ENCODE measurements at regions not wholly inside any gene's neighbourhood (a gene's known extent, or its start where the extent isn't known, plus 50 kb on each side); places are given as distances from the start of the nearest gene placed in this dataset.

DNA sequence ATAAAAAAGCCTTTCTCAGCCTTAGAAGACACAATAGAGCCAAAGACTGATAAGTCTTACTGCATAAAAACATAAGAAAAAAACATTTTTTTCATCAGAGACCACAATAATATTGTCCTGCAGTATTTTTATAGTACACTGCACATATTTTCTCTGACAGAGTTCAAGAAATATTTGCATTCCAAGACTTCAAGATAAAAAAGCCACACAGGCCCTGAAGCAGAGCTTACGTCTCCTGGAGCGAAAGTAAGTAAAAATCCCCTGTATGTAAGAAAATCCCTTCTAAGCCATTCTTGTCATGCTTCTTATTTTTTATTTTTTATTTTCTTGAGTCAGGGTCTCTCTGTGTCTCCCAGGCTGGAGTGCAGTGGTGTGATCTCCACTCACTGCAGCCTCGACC, 755.9 kb downstream of the LIG4 start:
- Mint-ChIP-seq H3K4me3 (no peak overlapping the region), H3K4me1 (ENCODE audit: low read depth) (no peaks in the 10 kb centered on the region), H3K27me3 (no peaks in the 10 kb centered on the region), H3K36me3 (ENCODE audit: low read depth) (no peaks in the 10 kb centered on the region), H3K9me3 (peaks cover 1% of the 10 kb centered on the region), H3K27ac (no peak overlapping the region)
- Histone ChIP-seq H3K4me1 (ENCODE audit: insufficient read depth, low read length) (no peaks in the 10 kb centered on the region), H3K27me3 (ENCODE audit: control insufficient read depth in 1 of 2, insufficient read depth in 2 of 2, low read length in 2 of 2) (no peaks in the 10 kb centered on the region), H3K4me3 (ENCODE audit: low read length) (no peak overlapping the region), H3K27ac (ENCODE audit: low read depth in 1 of 2, low read length in 2 of 2) (no peak overlapping the region), H3K9me3 (ENCODE audit: control insufficient read depth in 1 of 2, insufficient read depth in 1 of 2, low read length in 2 of 2) (peaks cover 0 to 8% of the 10 kb centered on the region in 2 experiments), H3K36me3 (ENCODE audit: insufficient read depth, low read length) (no peaks in the 10 kb centered on the region)
- POLR2A ChIA-PET = no interaction called here
- DNase-seq (no peak), ATAC-seq (ENCODE audit: poor library complexity) (no peak)
- TF ChIP-seq, protein P1, sequence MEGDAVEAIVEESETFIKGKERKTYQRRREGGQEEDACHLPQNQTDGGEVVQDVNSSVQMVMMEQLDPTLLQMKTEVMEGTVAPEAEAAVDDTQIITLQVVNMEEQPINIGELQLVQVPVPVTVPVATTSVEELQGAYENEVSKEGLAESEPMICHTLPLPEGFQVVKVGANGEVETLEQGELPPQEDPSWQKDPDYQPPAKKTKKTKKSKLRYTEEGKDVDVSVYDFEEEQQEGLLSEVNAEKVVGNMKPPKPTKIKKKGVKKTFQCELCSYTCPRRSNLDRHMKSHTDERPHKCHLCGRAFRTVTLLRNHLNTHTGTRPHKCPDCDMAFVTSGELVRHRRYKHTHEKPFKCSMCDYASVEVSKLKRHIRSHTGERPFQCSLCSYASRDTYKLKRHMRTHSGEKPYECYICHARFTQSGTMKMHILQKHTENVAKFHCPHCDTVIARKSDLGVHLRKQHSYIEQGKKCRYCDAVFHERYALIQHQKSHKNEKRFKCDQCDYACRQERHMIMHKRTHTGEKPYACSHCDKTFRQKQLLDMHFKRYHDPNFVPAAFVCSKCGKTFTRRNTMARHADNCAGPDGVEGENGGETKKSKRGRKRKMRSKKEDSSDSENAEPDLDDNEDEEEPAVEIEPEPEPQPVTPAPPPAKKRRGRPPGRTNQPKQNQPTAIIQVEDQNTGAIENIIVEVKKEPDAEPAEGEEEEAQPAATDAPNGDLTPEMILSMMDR (IDR thresholded peaks at IDR 0.05) = no peak
- CTCF ChIA-PET = no interaction called here
- intact Hi-C loops (cut with DNase I, micrococcal nuclease) = no loop called here

DNA sequence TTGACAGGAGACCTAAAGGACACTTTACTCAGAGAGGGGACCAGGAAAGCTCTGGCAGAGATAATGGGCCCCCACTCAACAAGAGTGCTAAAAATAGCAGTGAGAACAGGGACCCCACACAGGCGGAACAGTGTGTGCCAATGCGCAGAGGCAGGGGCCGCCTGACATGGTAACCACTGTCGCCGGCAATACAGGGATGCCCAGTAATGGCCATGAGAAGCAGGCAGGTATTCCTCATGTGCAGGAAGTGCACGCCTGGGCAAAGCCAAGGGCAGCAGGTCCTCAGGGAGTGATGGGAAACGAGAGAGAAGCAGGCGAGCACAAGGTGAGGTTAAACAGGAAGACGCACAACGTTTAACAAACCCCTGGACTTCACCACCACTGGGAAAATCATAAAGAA, 757.1 kb downstream of the LIG4 start:
- Histone ChIP-seq H3K4me1 (ENCODE audit: insufficient read depth, low read length) (no peaks in the 10 kb centered on the region), H3K36me3 (ENCODE audit: insufficient read depth, low read length) (no peaks in the 10 kb centered on the region), H3K9me3 (ENCODE audit: control insufficient read depth in 1 of 2, insufficient read depth in 1 of 2, low read length in 2 of 2) (peaks cover 0 to 8% of the 10 kb centered on the region in 2 experiments), H3K4me3 (ENCODE audit: low read length) (no peak overlapping the region), H3K27me3 (ENCODE audit: control insufficient read depth in 1 of 2, insufficient read depth in 2 of 2, low read length in 2 of 2) (no peaks in the 10 kb centered on the region), H3K27ac (ENCODE audit: low read depth in 1 of 2, low read length in 2 of 2) (no peak overlapping the region)
- Mint-ChIP-seq H3K36me3 (ENCODE audit: low read depth) (no peaks in the 10 kb centered on the region), H3K4me1 (ENCODE audit: low read depth) (no peaks in the 10 kb centered on the region), H3K27me3 (no peaks in the 10 kb centered on the region), H3K4me3 (no peak overlapping the region), H3K27ac (no peak overlapping the region), H3K9me3 (peaks cover 8% of the 10 kb centered on the region)
- TF ChIP-seq, protein P1 (IDR thresholded peaks at IDR 0.05) = no peak
- POLR2A ChIA-PET = no interaction called here
- CTCF ChIA-PET = no interaction called here
- intact Hi-C loops (cut with DNase I, micrococcal nuclease) = no loop called here
- DNase-seq = no peak
- ATAC-seq (ENCODE audit: poor library complexity) = no peak

DNA sequence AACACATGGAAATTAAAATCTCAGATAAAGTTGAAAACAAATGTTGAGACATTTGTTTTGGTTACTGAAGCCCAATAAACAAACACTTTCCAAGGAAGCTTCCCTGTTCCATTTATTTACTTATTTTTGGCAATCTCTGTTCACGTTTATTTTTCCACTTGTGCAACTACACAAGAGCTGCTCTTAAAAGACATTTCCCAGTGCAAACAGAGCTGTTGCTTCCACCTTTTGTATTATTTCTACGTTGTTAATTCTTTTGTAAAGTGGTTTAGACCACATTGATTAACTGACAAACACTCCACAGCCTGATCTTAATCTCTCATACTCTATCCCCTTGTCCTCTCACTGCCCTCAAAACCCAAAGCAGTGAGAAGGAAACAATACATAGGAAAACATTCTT, 757.6 kb downstream of the LIG4 start:
- intact Hi-C loops (cut with DNase I, micrococcal nuclease) = no loop called here
- Histone ChIP-seq H3K27me3 (ENCODE audit: control insufficient read depth in 1 of 2, insufficient read depth in 2 of 2, low read length in 2 of 2) (no peaks in the 10 kb centered on the region), H3K4me3 (ENCODE audit: low read length) (no peak overlapping the region), H3K4me1 (ENCODE audit: insufficient read depth, low read length) (no peaks in the 10 kb centered on the region), H3K9me3 (ENCODE audit: control insufficient read depth in 1 of 2, insufficient read depth in 1 of 2, low read length in 2 of 2) (peaks cover 0 to 8% of the 10 kb centered on the region in 2 experiments), H3K36me3 (ENCODE audit: insufficient read depth, low read length) (no peaks in the 10 kb centered on the region), H3K27ac (ENCODE audit: low read depth in 1 of 2, low read length in 2 of 2) (no peak overlapping the region)
- Mint-ChIP-seq H3K4me1 (ENCODE audit: low read depth) (no peaks in the 10 kb centered on the region), H3K36me3 (ENCODE audit: low read depth) (no peaks in the 10 kb centered on the region), H3K4me3 (no peak overlapping the region), H3K9me3 (peaks cover 10% of the 10 kb centered on the region), H3K27ac (no peak overlapping the region), H3K27me3 (no peaks in the 10 kb centered on the region)
- no peak for DNase-seq
- ATAC-seq (ENCODE audit: poor library complexity) = no peak
- ChIA-PET POLR2A (no interaction called here), CTCF (no interaction called here)
- TF ChIP-seq, protein P1 (IDR thresholded peaks at IDR 0.05) = no peak

All from CD4-positive, alpha-beta T cell (primary cell).